SK-N-MC (cell line): ENCODE measurements at regions not wholly inside any gene's neighbourhood (a gene's known extent, or its start where the extent isn't known, plus 50 kb on each side); places are given as distances from the start of the nearest gene placed in this dataset.

Source experiments
- EZH2 ChIP-seq: fragments of 200-600 bp; sonication (generic); IDR thresholded peaks from one replicate; pipeline ENCODE4 v1.6.1; 2017; ENCODE audit warnings: antibody characterized with exemption
- POLR2AphosphoS5 ChIP-seq: IDR thresholded peaks from 2 replicates; pipeline ENCODE4 v1.6.1; 2012; ENCODE audit warnings: mild to moderate bottlenecking, low read depth, low read length, borderline replicate concordance

DNA sequence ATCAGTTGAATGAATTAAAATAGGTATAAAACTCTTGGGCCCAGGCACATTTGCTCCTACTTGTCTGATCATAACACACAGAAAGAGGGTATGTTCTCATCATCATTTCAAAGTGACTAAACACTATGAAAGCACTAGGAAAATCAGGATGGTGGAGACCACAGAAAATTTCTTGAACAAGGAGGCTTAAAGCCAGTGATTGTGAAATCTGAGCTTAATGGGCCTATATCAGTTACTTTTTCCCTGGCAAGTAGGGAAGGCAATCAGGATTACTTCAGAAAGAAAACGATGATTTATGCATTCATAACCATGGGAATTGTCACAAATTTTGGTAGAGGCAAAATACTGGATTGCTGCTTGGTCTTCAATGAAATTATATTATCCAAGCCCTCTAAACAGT, 434.4 kb upstream of the CNTN4 start:
- TF ChIP-seq EZH2 (no peak), POLR2AphosphoS5 (no peak)
